Panc1 (cell line): ENCODE measurements at regions not wholly inside any gene's neighbourhood (a gene's known extent, or its start where the extent isn't known, plus 50 kb on each side); places are given as distances from the start of the nearest gene placed in this dataset.

Source experiments
- ATAC-seq: fragments of 200-7000 bp; cut with Tn5 transposase; 2 replicates; pipeline ENCODE4 v1.9.1; 2020; ENCODE audit warnings: mild to moderate bottlenecking, moderate library complexity
- BruUV-seq: library from RNA; stranded (reverse); fragments of 400-500 nt; replicated peaks from 2 replicates; lab custom pipeline; 2021; lab: Mats Ljungman, UMichigan
- CTCF ChIA-PET: fragments of 300-600 bp; sonication (Branson Sonifier 250); formaldehyde crosslinking; loops from one replicate; lab custom pipeline; 2022; ENCODE audit warnings: antibody characterized with exemption; lab: Charles Lee
- POLR2A ChIA-PET: fragments of 300-600 bp; sonication (Branson Sonifier 250); formaldehyde crosslinking; loops from one replicate; lab custom pipeline; 2022; ENCODE audit warnings: antibody characterized with exemption; lab: Charles Lee
- DNase-seq: peaks from one replicate; pipeline ENCODE4 v3.0.0-alpha.2; 2010; ENCODE audit warnings: low read depth, low spot score
- H3K27ac ChIP-seq: 2 replicates; pipeline ENCODE4 v1.5.1; 2011; ENCODE audit warnings: mild to moderate bottlenecking, low read length, inconsistent platforms
- H3K27me3 ChIP-seq: fragments of 200-500 bp; sonication (Bioruptor generic); 2 replicates; pipeline ENCODE4 v1.6.0; 2014; ENCODE audit warnings: low read length, inconsistent platforms; ENCODE audit not compliant: control insufficient read depth, insufficient read depth
- H3K36me3 ChIP-seq: fragments of 200-500 bp; sonication (Bioruptor generic); 2 replicates; pipeline ENCODE4 v1.5.1; 2014; ENCODE audit warnings: inconsistent platforms, mild to moderate bottlenecking, low read length, moderate library complexity; ENCODE audit not compliant: control insufficient read depth, insufficient read depth
- H3K4me1 ChIP-seq: 2 replicates; pipeline ENCODE4 v1.5.1; 2011; ENCODE audit warnings: inconsistent platforms, mild to moderate bottlenecking, low read length, moderate library complexity; ENCODE audit not compliant: control insufficient read depth, insufficient read depth
- H3K4me3 ChIP-seq, 2 experiments: 2 replicates each; pipeline ENCODE4 v1.5.1; 2011 to 2012; ENCODE audit warnings: low read depth in 2 of 2, low read length in 2 of 2, mild to moderate bottlenecking in 2 of 2, inconsistent platforms in 1 of 2, moderate library complexity in 1 of 2
- H3K9me3 ChIP-seq: fragments of 200-500 bp; sonication (Bioruptor generic); 2 replicates; pipeline ENCODE4 v1.5.1; 2014; ENCODE audit warnings: low read depth, mild to moderate bottlenecking, inconsistent platforms, low read length, moderate library complexity; ENCODE audit not compliant: control insufficient read depth, insufficient read depth
- CTCF ChIP-seq: fragments of 450-650 bp; IDR thresholded peaks from 2 replicates; pipeline ENCODE4 v1.5.1; 2017; ENCODE audit warnings: mild to moderate bottlenecking
- POLR2AphosphoS5 ChIP-seq: IDR thresholded peaks from 2 replicates; pipeline ENCODE4 v1.6.1; 2012; ENCODE audit warnings: mild to moderate bottlenecking, low read depth, low read length, moderate library complexity
- SIN3A ChIP-seq: IDR thresholded peaks from 2 replicates; pipeline ENCODE4 v1.6.1; 2012; ENCODE audit warnings: low read depth, mild to moderate bottlenecking, low read length, moderate library complexity, borderline replicate concordance; ENCODE audit not compliant: insufficient read depth
- TCF7L2 ChIP-seq: IDR thresholded peaks from 2 replicates; pipeline ENCODE4 v1.6.1; 2011; ENCODE audit warnings: mild to moderate bottlenecking, low read depth, low read length, inconsistent platforms
- in situ Hi-C: cut with HindIII; loops from 2 replicates; pipeline ENCODE4 v1.10.0; 2016; ENCODE audit warnings: low sequenced_read_pairs, low pct_unique_long_range_greater_than_20kb
- intact Hi-C: fragments of 100-400 bp; cut with micrococcal nuclease; formaldehyde crosslinking; loops from one replicate; pipeline ENCODE4 v1.10.0; 2022; ENCODE audit not compliant: unreplicated experiment
- TF ChIP-seq, protein P1 (sequence below), 2 experiments: IDR thresholded peaks; 2 replicates each; pipeline ENCODE4 v1.6.1; 2011 to 2012; ENCODE audit warnings: low read depth in 2 of 2, control low read depth in 1 of 2, low read length in 1 of 2, mild to moderate bottlenecking in 1 of 2, moderate library complexity in 1 of 2; ENCODE audit not compliant: insufficient read depth in 1 of 2

- BruUV-seq: no TSS peak
- H3K9me3 ChIP-seq: no peaks in the 10 kb centered on the region
- ChIA-PET CTCF (no interaction called here), POLR2A (no interaction called here)
- DNase-seq: no peak
- H3K27me3 ChIP-seq: no peaks in the 10 kb centered on the region
- TF ChIP-seq, protein P1, sequence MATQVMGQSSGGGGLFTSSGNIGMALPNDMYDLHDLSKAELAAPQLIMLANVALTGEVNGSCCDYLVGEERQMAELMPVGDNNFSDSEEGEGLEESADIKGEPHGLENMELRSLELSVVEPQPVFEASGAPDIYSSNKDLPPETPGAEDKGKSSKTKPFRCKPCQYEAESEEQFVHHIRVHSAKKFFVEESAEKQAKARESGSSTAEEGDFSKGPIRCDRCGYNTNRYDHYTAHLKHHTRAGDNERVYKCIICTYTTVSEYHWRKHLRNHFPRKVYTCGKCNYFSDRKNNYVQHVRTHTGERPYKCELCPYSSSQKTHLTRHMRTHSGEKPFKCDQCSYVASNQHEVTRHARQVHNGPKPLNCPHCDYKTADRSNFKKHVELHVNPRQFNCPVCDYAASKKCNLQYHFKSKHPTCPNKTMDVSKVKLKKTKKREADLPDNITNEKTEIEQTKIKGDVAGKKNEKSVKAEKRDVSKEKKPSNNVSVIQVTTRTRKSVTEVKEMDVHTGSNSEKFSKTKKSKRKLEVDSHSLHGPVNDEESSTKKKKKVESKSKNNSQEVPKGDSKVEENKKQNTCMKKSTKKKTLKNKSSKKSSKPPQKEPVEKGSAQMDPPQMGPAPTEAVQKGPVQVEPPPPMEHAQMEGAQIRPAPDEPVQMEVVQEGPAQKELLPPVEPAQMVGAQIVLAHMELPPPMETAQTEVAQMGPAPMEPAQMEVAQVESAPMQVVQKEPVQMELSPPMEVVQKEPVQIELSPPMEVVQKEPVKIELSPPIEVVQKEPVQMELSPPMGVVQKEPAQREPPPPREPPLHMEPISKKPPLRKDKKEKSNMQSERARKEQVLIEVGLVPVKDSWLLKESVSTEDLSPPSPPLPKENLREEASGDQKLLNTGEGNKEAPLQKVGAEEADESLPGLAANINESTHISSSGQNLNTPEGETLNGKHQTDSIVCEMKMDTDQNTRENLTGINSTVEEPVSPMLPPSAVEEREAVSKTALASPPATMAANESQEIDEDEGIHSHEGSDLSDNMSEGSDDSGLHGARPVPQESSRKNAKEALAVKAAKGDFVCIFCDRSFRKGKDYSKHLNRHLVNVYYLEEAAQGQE (IDR thresholded peaks at IDR 0.05; ENCODE audit: insufficient read depth in 1 of 2, low read depth in 2 of 2, low read length in 1 of 2): no peak
- TF ChIP-seq TCF7L2 (no peak), CTCF (no peak), SIN3A (no peak), POLR2AphosphoS5 (no peak)
- no peaks in the 10 kb centered on the region for H3K36me3 ChIP-seq
- intact Hi-C loops: no loop called here
- H3K4me3 ChIP-seq: no peak overlapping the region
- H3K27ac ChIP-seq: no peak overlapping the region
- in situ Hi-C loops: no loop called here
- H3K4me1 ChIP-seq: no peaks in the 10 kb centered on the region
- no peak for ATAC-seq
These were observed 68.9 kb upstream of the CBLN2 start for GRCh38 chr18:72612894-72613533.

DNA sequence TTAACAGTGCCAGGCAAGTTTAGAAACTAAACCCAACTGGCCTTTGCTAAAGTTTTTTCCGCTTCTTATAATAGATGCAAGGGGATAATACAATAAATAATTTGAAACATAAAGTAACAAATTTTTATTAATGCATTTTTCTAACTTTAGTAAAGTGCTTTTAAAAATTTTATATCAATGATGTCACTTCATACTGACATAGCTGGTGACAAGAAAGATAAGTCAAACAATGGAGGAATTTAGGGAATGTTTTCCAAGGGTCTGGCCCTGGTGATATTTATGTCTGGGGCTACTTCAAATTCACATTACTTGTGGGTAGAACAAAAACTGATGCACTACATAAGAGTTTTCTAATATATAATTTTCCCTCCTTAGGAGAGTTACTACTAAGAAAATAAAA, 61.2 kb upstream of the CBLN2 start:
- H3K27ac ChIP-seq: no peak overlapping the region
- H3K4me1 ChIP-seq: no peaks in the 10 kb centered on the region
- in situ Hi-C loops: no loop called here
- CTCF ChIA-PET: no interaction called here
- no peak for TF ChIP-seq CTCF
- TF ChIP-seq, protein P1 (IDR thresholded peaks at IDR 0.05; ENCODE audit: insufficient read depth in 1 of 2, low read depth in 2 of 2, low read length in 1 of 2): no peak
- no peak for TF ChIP-seq SIN3A
- TF ChIP-seq TCF7L2: no peak
- no peak for TF ChIP-seq POLR2AphosphoS5
- H3K27me3 ChIP-seq: no peaks in the 10 kb centered on the region
- POLR2A ChIA-PET: no interaction called here
- H3K36me3 ChIP-seq: no peaks in the 10 kb centered on the region
- no peak for DNase-seq
- no TSS peak for BruUV-seq
- no peaks in the 10 kb centered on the region for H3K9me3 ChIP-seq
- intact Hi-C loops: no loop called here
- no peak overlapping the region for H3K4me3 ChIP-seq
- ATAC-seq: no peak
